SK-N-SH (cell line): ENCODE measurements at regions not wholly inside any gene's neighbourhood (a gene's known extent, or its start where the extent isn't known, plus 50 kb on each side); places are given as distances from the start of the nearest gene placed in this dataset.

Experiments
- CTCF ChIA-PET: fragments of 300-600, 350-600 bp; formaldehyde crosslinking; extraction: SDS; loops from one replicate; lab custom pipeline; 2021; lab: Yijun Ruan, JAX
- POLR2A ChIA-PET: fragments of 350-600 bp; sonication (Branson Sonifier 250); formaldehyde crosslinking; extraction: SDS; loops from one replicate; lab custom pipeline; 2020; ENCODE audit warnings: antibody characterized with exemption, inconsistent platforms; lab: Yijun Ruan, JAX
- DNase-seq: peaks from one replicate; pipeline ENCODE4 v3.0.0; 2012
- H2AFZ ChIP-seq: fragments of 200-600 bp; sonication (generic); 2 replicates; pipeline ENCODE4 v1.8.1; 2016; ENCODE audit warnings: antibody characterized with exemption, mild to moderate bottlenecking, low read depth
- H3F3A ChIP-seq: fragments of 200-600 bp; sonication (generic); replicated peaks from 2 replicates; pipeline ENCODE3; 2016; ENCODE audit warnings: antibody characterized with exemption, mild to moderate bottlenecking; ENCODE audit not compliant: insufficient read depth
- H3K27ac ChIP-seq, 2 experiments: fragments of 200-500 bp in 1 of 2; fragments of 200-600 bp in 1 of 2; sonication (Bioruptor generic) in 1 of 2; sonication (generic), shearing (Covaris generic) in 1 of 2; 2 replicates each; pipeline versions ENCODE4 v1.5.1 to v1.6.1; 2014 to 2016; ENCODE audit warnings: low read depth in 2 of 2, inconsistent platforms in 1 of 2, low read length in 1 of 2, mild to moderate bottlenecking in 1 of 2, mixed read lengths in 1 of 2
- H3K27me3 ChIP-seq: fragments of 200-600 bp; sonication (generic), shearing (Covaris generic); 2 replicates; pipeline ENCODE4 v1.6.1; 2016; ENCODE audit warnings: mixed run types; ENCODE audit not compliant: insufficient read depth
- H3K36me3 ChIP-seq, 2 experiments: fragments of 200-500 bp in 1 of 2; fragments of 200-600 bp in 1 of 2; sonication (Bioruptor generic) in 1 of 2; sonication (generic) in 1 of 2; replicated peaks in 1 of 2; 2 replicates each; pipeline versions ENCODE3 to v1.5.1; 2014 to 2016; ENCODE audit warnings: low read length in 1 of 2, mild to moderate bottlenecking in 1 of 2; ENCODE audit not compliant: insufficient read depth in 2 of 2, control insufficient read depth in 1 of 2
- H3K4me1 ChIP-seq, 2 experiments: fragments of 200-500 bp in 1 of 2; fragments of 200-600 bp in 1 of 2; sonication (Bioruptor generic) in 1 of 2; sonication (generic), shearing (Covaris generic) in 1 of 2; 2 replicates each; pipeline versions ENCODE4 v1.5.1 to v1.6.1; 2014 to 2016; ENCODE audit warnings: low read depth in 1 of 2, low read length in 1 of 2, mixed run types in 1 of 2; ENCODE audit not compliant: insufficient read depth in 2 of 2, control insufficient read depth in 1 of 2
- H3K4me2 ChIP-seq: fragments of 200-600 bp; sonication (generic), shearing (Covaris generic); 2 replicates; pipeline ENCODE4 v1.6.1; 2017; ENCODE audit warnings: mixed run types
- H3K4me3 ChIP-seq, 2 experiments: fragments of 200-500 bp in 1 of 2; fragments of 200-600 bp in 1 of 2; sonication (Bioruptor generic) in 1 of 2; sonication (generic), shearing (Covaris generic) in 1 of 2; 2 replicates each; pipeline versions ENCODE4 v1.5.1 to v1.8.1; 2014 to 2016; ENCODE audit warnings: low read depth in 2 of 2, inconsistent platforms in 1 of 2, low read length in 1 of 2, mild to moderate bottlenecking in 1 of 2, mixed read lengths in 1 of 2, moderate library complexity in 1 of 2
- H3K79me2 ChIP-seq: fragments of 200-600 bp; sonication (generic); 2 replicates; pipeline ENCODE4 v1.8.1; 2017; ENCODE audit warnings: mild to moderate bottlenecking; ENCODE audit not compliant: insufficient read depth
- H3K9ac ChIP-seq: fragments of 200-600 bp; sonication (generic); 2 replicates; pipeline ENCODE4 v1.6.1; 2017; ENCODE audit warnings: mixed run types
- H3K9me2 ChIP-seq: fragments of 200-600 bp; sonication (generic); 2 replicates; pipeline ENCODE4 v1.6.1; 2017; ENCODE audit warnings: mixed run types
- H3K9me3 ChIP-seq: fragments of 200-600 bp; sonication (generic); 2 replicates; pipeline ENCODE4 v1.6.1; 2017; ENCODE audit warnings: mixed run types, mild to moderate bottlenecking, moderate library complexity
- H4K20me1 ChIP-seq: fragments of 200-600 bp; sonication (generic); 2 replicates; pipeline ENCODE4 v1.6.1; 2017; ENCODE audit warnings: mild to moderate bottlenecking, mixed run types; ENCODE audit not compliant: insufficient read depth
- CTCF ChIP-seq: fragments of 200-600 bp; sonication (generic); IDR thresholded peaks from 2 replicates; pipeline ENCODE4 v1.6.1; 2017; ENCODE audit warnings: antibody characterized with exemption, mild to moderate bottlenecking, moderate library complexity
- ELF1 ChIP-seq: IDR thresholded peaks from 2 replicates; pipeline ENCODE4 v1.4.0; 2012
- EP300 ChIP-seq, 2 experiments: IDR thresholded peaks; 2 replicates each; pipeline versions ENCODE4 v1.4.0 to v1.6.1; 2012; ENCODE audit warnings: borderline replicate concordance in 1 of 2, low read depth in 1 of 2, low read length in 1 of 2
- EZH2phosphoT487 ChIP-seq: fragments of 200-600 bp; sonication (generic); IDR thresholded peaks from 2 replicates; pipeline ENCODE4 v1.6.1; 2017; ENCODE audit warnings: low read depth, mixed run types, mild to moderate bottlenecking, antibody characterized with exemption, moderate library complexity, borderline replicate concordance
- GABPA ChIP-seq: IDR thresholded peaks from 2 replicates; pipeline ENCODE4 v1.4.0; 2012; ENCODE audit warnings: low read depth, mild to moderate bottlenecking
- GATA2 ChIP-seq: sonication (generic); formaldehyde crosslinking; IDR thresholded peaks from 2 replicates; pipeline ENCODE4 v1.5.0; 2020; ENCODE audit warnings: mild to moderate bottlenecking, missing genetic modification reagents
- IRF3 ChIP-seq: fragments of 150-350 bp; IDR thresholded peaks from 2 replicates; pipeline ENCODE4 v1.6.1; 2016; ENCODE audit warnings: mild to moderate bottlenecking, low read depth, low read length
- MAX ChIP-seq: IDR thresholded peaks from 2 replicates; pipeline ENCODE4 v1.4.0; 2012; ENCODE audit warnings: low read depth
- MEF2A ChIP-seq: IDR thresholded peaks from 2 replicates; pipeline ENCODE4 v1.4.0; 2012; ENCODE audit warnings: low read depth, borderline replicate concordance
- MXI1 ChIP-seq: IDR thresholded peaks from 2 replicates; pipeline ENCODE4 v1.6.1; 2012; ENCODE audit warnings: mild to moderate bottlenecking, low read depth, low read length, improper control_type of control experiment
- NFIC ChIP-seq: IDR thresholded peaks from 2 replicates; pipeline ENCODE4 v1.4.0; 2012; ENCODE audit warnings: borderline replicate concordance
- RAD21 ChIP-seq: IDR thresholded peaks from 2 replicates; pipeline ENCODE4 v1.6.1; 2012; ENCODE audit warnings: mild to moderate bottlenecking, low read length
- REST ChIP-seq: IDR thresholded peaks from 2 replicates; pipeline ENCODE4 v1.6.1; 2012; ENCODE audit warnings: mild to moderate bottlenecking, low read depth, low read length, moderate library complexity
- RXRA ChIP-seq: IDR thresholded peaks from 2 replicates; pipeline ENCODE4 v1.4.0; 2012; ENCODE audit warnings: low read depth, mild to moderate bottlenecking, borderline replicate concordance
- SIN3A ChIP-seq: IDR thresholded peaks from 2 replicates; pipeline ENCODE4 v1.6.1; 2012; ENCODE audit warnings: low read depth, mild to moderate bottlenecking, low read length, moderate library complexity, borderline replicate concordance
- SMC3 ChIP-seq: IDR thresholded peaks from 2 replicates; pipeline ENCODE4 v1.6.1; 2012; ENCODE audit warnings: low read depth, low read length, improper control_type of control experiment
- TAF1 ChIP-seq: IDR thresholded peaks from 2 replicates; pipeline ENCODE4 v1.6.1; 2012; ENCODE audit warnings: low read depth, mild to moderate bottlenecking, low read length, moderate library complexity, borderline replicate concordance
- USF1 ChIP-seq: IDR thresholded peaks from 2 replicates; pipeline ENCODE4 v1.4.0; 2012; ENCODE audit warnings: low read depth, borderline replicate concordance
- USF2 ChIP-seq: fragments of 150-350 bp; IDR thresholded peaks from 2 replicates; pipeline ENCODE4 v1.6.1; 2017; ENCODE audit warnings: antibody characterized with exemption, low read length, low read depth, borderline replicate concordance
- ZBTB33 ChIP-seq: IDR thresholded peaks from 2 replicates; pipeline ENCODE4 v1.4.0; 2012; ENCODE audit warnings: low read depth, borderline replicate concordance
- WGBS: methylation state at CpG from one replicate; pipeline ENCODE4 v1.1.6; 2017; ENCODE audit warnings: low lambda C conversion rate; 5-methylcytosine and 5-hydroxymethylcytosine counted together

- H3K27ac ChIP-seq: no peak overlapping the region
- no peaks in the 10 kb centered on the region for H3K36me3 ChIP-seq
- no peak for DNase-seq
- no peak overlapping the region for H3K4me3 ChIP-seq
- peaks cover 0 to 3% of the 10 kb centered on the region in 2 experiments; a peak in 1 of 4 replicates for H3K4me1 ChIP-seq
- no peaks in the 10 kb centered on the region for H4K20me1 ChIP-seq
- TF ChIP-seq USF1 (no peak), SIN3A (no peak), REST (no peak), GATA2 (no peak), MEF2A (no peak), IRF3 (no peak), USF2 (no peak), EP300 (IDR thresholded peaks at IDR 0.05; ENCODE audit: borderline replicate concordance in 1 of 2, low read depth in 1 of 2, low read length in 1 of 2) (no peak), NFIC (no peak), TAF1 (no peak), GABPA (no peak), CTCF (no peak), RAD21 (no peak), ZBTB33 (no peak), SMC3 (no peak), ELF1 (no peak), EZH2phosphoT487 (no peak), MAX (no peak), MXI1 (no peak), RXRA (no peak)
- no peak overlapping the region for H2AFZ ChIP-seq
- H3K9ac ChIP-seq: no peak overlapping the region
- H3K27me3 ChIP-seq: no peaks in the 10 kb centered on the region
- ChIA-PET POLR2A (no interaction called here), CTCF (interaction anchor here (0.7 to 8.5 kb wide), 9 partner anchors 8 to 761 kb away, joined by 3 to 88 read pairs (median 4); no protein-coding TSS in a partner anchor)
- H3K9me2 ChIP-seq: no peaks in the 10 kb centered on the region
- no peaks in the 10 kb centered on the region for H3K79me2 ChIP-seq
- WGBS: 73% methylated on average over 14 of the region's 14 CpGs
- H3K9me3 ChIP-seq: no peaks in the 10 kb centered on the region
- no peaks in the 10 kb centered on the region for H3F3A ChIP-seq
- no peak overlapping the region for H3K4me2 ChIP-seq
Observed at GRCh38 chr2:42850016-42850805, 57.8 kb upstream of the HAAO start.
